ENCODE measurements at regions not wholly inside any gene's neighbourhood (a gene's known extent, or its start where the extent isn't known, plus 50 kb on each side); places are given as distances from the start of the nearest gene placed in this dataset.

GRCh38 chr3:34067536-34068051 lies 269.2 kb downstream of the PDCD6IP start:
- TF ChIP-seq, protein P1, sequence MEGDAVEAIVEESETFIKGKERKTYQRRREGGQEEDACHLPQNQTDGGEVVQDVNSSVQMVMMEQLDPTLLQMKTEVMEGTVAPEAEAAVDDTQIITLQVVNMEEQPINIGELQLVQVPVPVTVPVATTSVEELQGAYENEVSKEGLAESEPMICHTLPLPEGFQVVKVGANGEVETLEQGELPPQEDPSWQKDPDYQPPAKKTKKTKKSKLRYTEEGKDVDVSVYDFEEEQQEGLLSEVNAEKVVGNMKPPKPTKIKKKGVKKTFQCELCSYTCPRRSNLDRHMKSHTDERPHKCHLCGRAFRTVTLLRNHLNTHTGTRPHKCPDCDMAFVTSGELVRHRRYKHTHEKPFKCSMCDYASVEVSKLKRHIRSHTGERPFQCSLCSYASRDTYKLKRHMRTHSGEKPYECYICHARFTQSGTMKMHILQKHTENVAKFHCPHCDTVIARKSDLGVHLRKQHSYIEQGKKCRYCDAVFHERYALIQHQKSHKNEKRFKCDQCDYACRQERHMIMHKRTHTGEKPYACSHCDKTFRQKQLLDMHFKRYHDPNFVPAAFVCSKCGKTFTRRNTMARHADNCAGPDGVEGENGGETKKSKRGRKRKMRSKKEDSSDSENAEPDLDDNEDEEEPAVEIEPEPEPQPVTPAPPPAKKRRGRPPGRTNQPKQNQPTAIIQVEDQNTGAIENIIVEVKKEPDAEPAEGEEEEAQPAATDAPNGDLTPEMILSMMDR (IDR thresholded peaks at IDR 0.05) = no peak
- TF ChIP-seq POLR2A (IDR thresholded peaks at IDR 0.05) = no peak
- DNase-seq (ENCODE audit: low spot score in 2 of 2) = no peak
- 68 to 73% methylated on average over 5 of the region's 5 CpGs for WGBS, 2 donors
- H3K4me3 ChIP-seq (ENCODE audit: low read depth, poor library complexity, severe bottlenecking) = no peak overlapping the region
- intact Hi-C loops (cut with DNase I; ENCODE audit: low total_unique reads) = no loop called here

- TF ChIP-seq POLR2A (IDR thresholded peaks at IDR 0.05) = no peak
- TF ChIP-seq, protein P1 (IDR thresholded peaks at IDR 0.05) = no peak
- WGBS, 2 donors = 82 to 84% methylated on average over 7 of the region's 7 CpGs
- intact Hi-C loops (cut with DNase I; ENCODE audit: low total_unique reads) = no loop called here
- H3K4me3 ChIP-seq (ENCODE audit: low read depth, poor library complexity, severe bottlenecking) = no peak overlapping the region
- no peak for DNase-seq (ENCODE audit: low spot score in 2 of 2)
Measured at GRCh38 chr3:34068505-34068904, 270.1 kb downstream of the PDCD6IP start.

DNA sequence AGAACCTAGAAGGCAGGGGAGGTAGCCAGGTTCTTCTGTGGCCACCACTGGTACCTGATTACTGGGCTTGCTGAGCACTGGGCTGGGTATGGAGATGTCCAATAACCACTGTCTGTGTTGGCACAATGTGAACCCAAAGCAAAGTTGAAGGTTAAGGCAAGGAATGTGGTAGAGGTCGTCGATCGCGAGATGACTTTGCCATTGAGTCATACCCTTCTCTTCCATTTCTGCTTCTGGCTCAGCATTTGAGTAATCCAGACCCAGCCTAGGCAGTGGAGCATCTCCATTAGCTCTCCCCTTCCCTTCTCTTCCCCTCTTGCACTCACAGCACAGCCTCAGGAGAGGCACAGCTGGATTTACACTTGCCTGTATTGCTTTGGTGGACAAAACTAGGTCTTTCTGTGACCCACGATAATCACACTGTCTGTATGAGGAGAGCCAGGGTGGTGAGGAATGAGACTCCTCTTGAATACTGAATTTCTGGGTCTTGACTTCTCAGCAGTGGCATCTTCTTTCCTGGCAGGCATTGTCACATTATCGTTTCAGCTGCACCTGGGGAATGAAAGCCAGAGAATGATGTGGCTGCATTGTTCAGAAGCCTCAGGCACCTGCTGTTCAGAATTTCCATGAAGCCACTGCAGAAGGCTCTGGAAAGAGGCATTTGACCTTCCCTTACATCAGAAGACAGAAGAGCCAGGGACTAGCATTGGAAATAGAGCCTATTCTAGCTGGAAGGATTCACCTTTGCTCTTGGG lies 272.6 kb downstream of the PDCD6IP start:
- intact Hi-C loops (cut with DNase I; ENCODE audit: low total_unique reads) = no loop called here
- no peak for DNase-seq (ENCODE audit: low spot score in 2 of 2)
- H3K4me3 ChIP-seq (ENCODE audit: low read depth, poor library complexity, severe bottlenecking) = no peak overlapping the region
- TF ChIP-seq POLR2A (IDR thresholded peaks at IDR 0.05) = no peak
- TF ChIP-seq, protein P1 (IDR thresholded peaks at IDR 0.05) = no peak
- WGBS, 2 donors = 83 to 86% methylated on average over 6 of the region's 6 CpGs

- no peak overlapping the region for H3K4me3 ChIP-seq (ENCODE audit: low read depth, poor library complexity, severe bottlenecking)
- DNase-seq (ENCODE audit: low spot score in 2 of 2) = no peak
- intact Hi-C loops (cut with DNase I; ENCODE audit: low total_unique reads) = no loop called here
- 83 to 88% methylated on average over 2 of the region's 2 CpGs for WGBS, 2 donors
- TF ChIP-seq, protein P1 (IDR thresholded peaks at IDR 0.05) = no peak
- no peak for TF ChIP-seq POLR2A (IDR thresholded peaks at IDR 0.05)
Measured at GRCh38 chr3:34072297-34072696, 273.9 kb downstream of the PDCD6IP start.

DNA sequence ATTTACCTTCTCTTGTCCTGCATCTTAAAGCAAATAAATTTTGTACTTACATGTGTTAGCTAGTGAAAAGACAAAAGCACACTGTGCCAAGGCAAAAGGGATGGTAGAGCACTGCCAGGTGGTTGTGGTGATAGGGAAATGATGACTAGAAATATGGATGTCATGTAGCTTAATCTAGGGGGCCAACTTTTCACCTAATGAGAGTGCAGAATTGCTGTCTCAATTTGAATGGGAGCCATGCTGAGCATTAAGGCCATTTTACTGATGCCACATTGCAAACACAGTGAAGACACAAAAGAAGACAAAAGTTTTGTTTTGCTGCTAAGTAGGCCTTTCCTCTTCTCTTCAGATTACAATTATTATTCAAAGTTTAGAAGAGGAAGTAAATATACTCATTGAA lies 274.7 kb downstream of the PDCD6IP start:
- TF ChIP-seq, protein P1 (IDR thresholded peaks at IDR 0.05) = no peak
- TF ChIP-seq POLR2A (IDR thresholded peaks at IDR 0.05) = no peak
- DNase-seq (ENCODE audit: low spot score in 2 of 2) = no peak
- intact Hi-C loops (cut with DNase I; ENCODE audit: low total_unique reads) = no loop called here
- no peak overlapping the region for H3K4me3 ChIP-seq (ENCODE audit: low read depth, poor library complexity, severe bottlenecking)

- WGBS, 2 donors = 87 to 100% methylated on average over 1 of the region's 1 CpG
- TF ChIP-seq POLR2A (IDR thresholded peaks at IDR 0.05) = no peak
- TF ChIP-seq, protein P1 (IDR thresholded peaks at IDR 0.05) = no peak
- no peak for DNase-seq (ENCODE audit: low spot score in 2 of 2)
- intact Hi-C loops (cut with DNase I; ENCODE audit: low total_unique reads) = no loop called here
- no peak overlapping the region for H3K4me3 ChIP-seq (ENCODE audit: low read depth, poor library complexity, severe bottlenecking)
Measured at GRCh38 chr3:34073961-34074360, 275.5 kb downstream of the PDCD6IP start.

Data from lower leg skin (tissue), 4 donors.